CD14-positive monocyte (primary cell): ENCODE measurements at regions not wholly inside any gene's neighbourhood (a gene's known extent, or its start where the extent isn't known, plus 50 kb on each side); places are given as distances from the start of the nearest gene placed in this dataset.

Source experiments
- DNase-seq, 3 donors: peaks; one replicate each; pipeline ENCODE4 v3.0.0-alpha.2; 2011 to 2022
- H2AFZ ChIP-seq: 2 replicates; pipeline ENCODE4 v1.6.0; 2012; ENCODE audit warnings: mild to moderate bottlenecking, low read depth, low read length, inconsistent platforms; ENCODE audit not compliant: insufficient read depth, poor library complexity, severe bottlenecking
- H3K27ac ChIP-seq, 2 donors: 1 replicate in 1 of 2; 2 replicates in 1 of 2; pipeline ENCODE4 v1.5.1; 2012 to 2013; ENCODE audit warnings: low read length in 2 of 2, control low read depth in 1 of 2, inconsistent platforms in 1 of 2, low read depth in 1 of 2, mild to moderate bottlenecking in 1 of 2
- H3K27me3 ChIP-seq, 2 donors: one replicate each; pipeline versions ENCODE4 v1.6.0 to v1.6.1; 2011 to 2013; ENCODE audit warnings: low read length in 2 of 2; ENCODE audit not compliant: control insufficient read depth in 2 of 2, insufficient read depth in 2 of 2
- H3K36me3 ChIP-seq, 2 donors: replicated peaks in 1 of 2; 1 replicate in 1 of 2; 2 replicates in 1 of 2; pipeline versions ENCODE4 v1.5.1 to v1.6.1; 2012 to 2013; ENCODE audit warnings: low read length in 2 of 2, control low read depth in 1 of 2, inconsistent platforms in 1 of 2, mild to moderate bottlenecking in 1 of 2; ENCODE audit not compliant: insufficient read depth in 2 of 2, control insufficient read depth in 1 of 2
- H3K4me1 ChIP-seq, 2 donors: 1 replicate in 1 of 2; 2 replicates in 1 of 2; pipeline versions ENCODE4 v1.5.1 to v1.6.1; 2012 to 2013; ENCODE audit warnings: low read length in 2 of 2, control low read depth in 1 of 2, inconsistent platforms in 1 of 2, mild to moderate bottlenecking in 1 of 2, moderate library complexity in 1 of 2; ENCODE audit not compliant: insufficient read depth in 2 of 2, control insufficient read depth in 1 of 2
- H3K4me2 ChIP-seq: replicated peaks from 2 replicates; pipeline ENCODE3; 2012; ENCODE audit warnings: low read length, moderate library complexity, mild to moderate bottlenecking; ENCODE audit not compliant: poor library complexity, severe bottlenecking; ENCODE audit errors: extremely low read depth
- H3K4me3 ChIP-seq, 3 experiments: fragments of 200-600 bp in 1 of 3; sonication (generic) in 1 of 3; replicated peaks in 1 of 3; 1 replicate in 2 of 3; 2 replicates in 1 of 3; pipeline ENCODE4 v1.5.1; 2011 to 2013; ENCODE audit warnings: low read length in 3 of 3, mild to moderate bottlenecking in 3 of 3, control low read depth in 2 of 3, low read depth in 2 of 3, inconsistent platforms in 1 of 3, moderate library complexity in 1 of 3
- H3K79me2 ChIP-seq: 2 replicates; pipeline ENCODE4 v1.6.0; 2012; ENCODE audit warnings: mild to moderate bottlenecking, control low read depth, inconsistent platforms, low read length, moderate library complexity; ENCODE audit not compliant: insufficient read depth
- H3K9ac ChIP-seq: 2 replicates; pipeline ENCODE4 v1.6.0; 2017; ENCODE audit warnings: low read length, mild to moderate bottlenecking; ENCODE audit not compliant: insufficient read depth, poor library complexity, severe bottlenecking
- H3K9me3 ChIP-seq, 2 donors: replicated peaks in 1 of 2; 1 replicate in 1 of 2; 2 replicates in 1 of 2; pipeline versions ENCODE4 v1.5.1 to v1.6.1; 2012 to 2013; ENCODE audit warnings: low read length in 2 of 2, control low read depth in 1 of 2; ENCODE audit not compliant: control insufficient read depth in 1 of 2, insufficient read depth in 1 of 2
- H4K20me1 ChIP-seq: 2 replicates; pipeline ENCODE4 v1.6.0; 2012; ENCODE audit warnings: mild to moderate bottlenecking, low read length, control low read depth, moderate library complexity; ENCODE audit not compliant: insufficient read depth
- H3K27ac Mint-ChIP-seq, 7 donors: one replicate each; pipeline ENCODE4 v1.8.0; 2020; ENCODE audit warnings: mild to moderate bottlenecking in 7 of 7, mixed read lengths in 7 of 7, moderate library complexity in 6 of 7, inconsistent platforms in 2 of 7
- H3K27me3 Mint-ChIP-seq, 3 donors: one replicate each; pipeline ENCODE4 v1.8.0; 2021 to 2022; ENCODE audit warnings: low read depth in 3 of 3, mild to moderate bottlenecking in 3 of 3, mixed read lengths in 3 of 3, moderate library complexity in 3 of 3, inconsistent platforms in 1 of 3
- H3K36me3 Mint-ChIP-seq, 2 donors: one replicate each; pipeline ENCODE4 v1.8.0; 2020; ENCODE audit warnings: mixed read lengths in 2 of 2, inconsistent platforms in 1 of 2, mild to moderate bottlenecking in 1 of 2
- H3K4me1 Mint-ChIP-seq: one replicate; pipeline ENCODE4 v1.8.0; 2020; ENCODE audit warnings: mild to moderate bottlenecking, mixed read lengths
- H3K4me3 Mint-ChIP-seq, 2 donors: one replicate each; pipeline ENCODE4 v1.8.0; 2020; ENCODE audit warnings: mild to moderate bottlenecking in 2 of 2, mixed read lengths in 2 of 2, moderate library complexity in 1 of 2
- H3K9me3 Mint-ChIP-seq, 7 donors: one replicate each; pipeline ENCODE4 v1.8.0; 2020 to 2022; ENCODE audit warnings: mixed read lengths in 7 of 7, mild to moderate bottlenecking in 6 of 7, moderate library complexity in 6 of 7, inconsistent platforms in 2 of 7
- intact Hi-C, 2 donors: fragments of 100-400 bp; cut with micrococcal nuclease; formaldehyde crosslinking; loops; one replicate each; pipeline versions ENCODE4 v1.15.0 to v1.15.1; 2023
- TF ChIP-seq, protein P1 (sequence below): fragments of 200-600 bp; IDR thresholded peaks from one replicate; pipeline ENCODE4 v1.8.0; 2022; ENCODE audit warnings: antibody characterized with exemption, mild to moderate bottlenecking

DNA sequence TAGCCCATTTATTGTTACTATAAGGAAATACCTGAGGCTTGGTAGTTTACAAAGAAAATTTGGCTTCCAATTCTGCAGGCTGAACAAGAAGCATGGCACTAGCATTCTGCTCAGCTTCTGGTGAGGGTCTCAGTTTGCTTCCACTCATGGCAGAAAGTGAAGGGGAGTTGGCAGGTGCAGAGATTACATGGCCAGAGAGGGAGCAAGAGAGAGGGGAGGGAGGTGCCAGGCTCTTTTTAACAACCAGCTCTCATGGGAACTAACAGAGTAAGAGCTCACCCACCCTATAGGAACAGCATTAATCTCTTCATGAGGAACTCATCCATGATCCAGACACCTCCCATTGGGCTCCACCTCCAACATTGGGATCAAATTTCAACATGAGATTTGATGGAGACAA is 437.9 kb downstream of the CHL1 start:
- Mint-ChIP-seq H3K9me3 (no peaks in the 10 kb centered on the region), H3K4me1 (no peaks in the 10 kb centered on the region), H3K4me3 (no peak overlapping the region), H3K36me3 (no peaks in the 10 kb centered on the region), H3K27ac (no peak overlapping the region), H3K27me3 (peaks cover 0 to 2% (median 0%) of the 10 kb centered on the region in 3 donors)
- no peak overlapping the region for H3K27ac ChIP-seq
- TF ChIP-seq, protein P1, sequence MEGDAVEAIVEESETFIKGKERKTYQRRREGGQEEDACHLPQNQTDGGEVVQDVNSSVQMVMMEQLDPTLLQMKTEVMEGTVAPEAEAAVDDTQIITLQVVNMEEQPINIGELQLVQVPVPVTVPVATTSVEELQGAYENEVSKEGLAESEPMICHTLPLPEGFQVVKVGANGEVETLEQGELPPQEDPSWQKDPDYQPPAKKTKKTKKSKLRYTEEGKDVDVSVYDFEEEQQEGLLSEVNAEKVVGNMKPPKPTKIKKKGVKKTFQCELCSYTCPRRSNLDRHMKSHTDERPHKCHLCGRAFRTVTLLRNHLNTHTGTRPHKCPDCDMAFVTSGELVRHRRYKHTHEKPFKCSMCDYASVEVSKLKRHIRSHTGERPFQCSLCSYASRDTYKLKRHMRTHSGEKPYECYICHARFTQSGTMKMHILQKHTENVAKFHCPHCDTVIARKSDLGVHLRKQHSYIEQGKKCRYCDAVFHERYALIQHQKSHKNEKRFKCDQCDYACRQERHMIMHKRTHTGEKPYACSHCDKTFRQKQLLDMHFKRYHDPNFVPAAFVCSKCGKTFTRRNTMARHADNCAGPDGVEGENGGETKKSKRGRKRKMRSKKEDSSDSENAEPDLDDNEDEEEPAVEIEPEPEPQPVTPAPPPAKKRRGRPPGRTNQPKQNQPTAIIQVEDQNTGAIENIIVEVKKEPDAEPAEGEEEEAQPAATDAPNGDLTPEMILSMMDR, result no peak
- no peak for DNase-seq
- H3K4me1 ChIP-seq, result no peaks in the 10 kb centered on the region
- H2AFZ ChIP-seq, result no peak overlapping the region
- no peaks in the 10 kb centered on the region for H3K79me2 ChIP-seq
- H3K9ac ChIP-seq, result no peak overlapping the region
- no peaks in the 10 kb centered on the region for H3K36me3 ChIP-seq
- no peaks in the 10 kb centered on the region for H3K27me3 ChIP-seq
- no peak overlapping the region for H3K4me2 ChIP-seq
- H4K20me1 ChIP-seq, result no peaks in the 10 kb centered on the region
- intact Hi-C loops, result no loop called here
- H3K9me3 ChIP-seq, result no peaks in the 10 kb centered on the region
- no peak overlapping the region for H3K4me3 ChIP-seq

DNA sequence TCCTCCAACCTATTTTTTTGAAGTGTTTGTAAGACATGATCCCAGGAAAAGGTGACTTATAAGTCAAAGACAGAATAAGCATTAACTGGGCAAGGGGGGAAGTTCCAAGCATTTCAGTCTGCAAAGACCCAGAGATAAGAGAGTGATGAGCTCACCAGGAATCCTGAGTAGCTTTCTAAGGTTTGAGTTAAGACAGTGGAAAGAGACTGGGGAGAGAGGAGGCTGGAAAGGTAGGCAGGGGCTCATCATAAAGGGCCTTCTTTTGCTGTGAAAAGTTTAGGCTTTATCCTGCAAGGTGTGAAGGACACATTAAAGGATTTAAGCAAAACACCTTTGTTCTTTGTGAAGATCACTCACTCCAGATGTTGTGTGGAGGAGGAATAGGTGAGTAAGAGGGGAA is 438.8 kb downstream of the CHL1 start:
- Mint-ChIP-seq H3K9me3 (no peaks in the 10 kb centered on the region), H3K4me1 (no peaks in the 10 kb centered on the region), H3K36me3 (no peaks in the 10 kb centered on the region), H3K27ac (no peak overlapping the region), H3K27me3 (peaks cover 0 to 2% (median 0%) of the 10 kb centered on the region in 3 donors), H3K4me3 (no peak overlapping the region)
- H2AFZ ChIP-seq, result no peak overlapping the region
- intact Hi-C loops, result no loop called here
- no peaks in the 10 kb centered on the region for H3K27me3 ChIP-seq
- H3K79me2 ChIP-seq, result no peaks in the 10 kb centered on the region
- DNase-seq, result no peak
- H3K4me1 ChIP-seq, result no peaks in the 10 kb centered on the region
- H4K20me1 ChIP-seq, result no peaks in the 10 kb centered on the region
- H3K27ac ChIP-seq, result no peak overlapping the region
- no peak overlapping the region for H3K4me2 ChIP-seq
- H3K9me3 ChIP-seq, result no peaks in the 10 kb centered on the region
- TF ChIP-seq, protein P1, result no peak
- no peaks in the 10 kb centered on the region for H3K36me3 ChIP-seq
- H3K9ac ChIP-seq, result no peak overlapping the region
- H3K4me3 ChIP-seq, result no peak overlapping the region
